ENCODE measurements at regions not wholly inside any gene's neighbourhood (a gene's known extent, or its start where the extent isn't known, plus 50 kb on each side); places are given as distances from the start of the nearest gene placed in this dataset.

GRCh38 chr13:73598020-73598712, 536.0 kb downstream of the KLF12 start:
- DNase-seq (ENCODE audit: low spot score): no peak
- intact Hi-C loops (cut with DNase I): no loop called here

- intact Hi-C loops (cut with DNase I): no loop called here
- no peak for DNase-seq (ENCODE audit: low spot score)
Observed at GRCh38 chr13:73596382-73596781, 537.6 kb downstream of the KLF5 start.

GRCh38 chr13:73593199-73593765, 534.5 kb downstream of the KLF5 start:
- DNase-seq (ENCODE audit: low spot score): no peak
- intact Hi-C loops (cut with DNase I): no loop called here

GRCh38 chr13:73591861-73592260, 533.1 kb downstream of the KLF5 start:
- intact Hi-C loops (cut with DNase I): no loop called here

GRCh38 chr13:73590795-73591194, 532.0 kb downstream of the KLF5 start:
- intact Hi-C loops (cut with DNase I): no loop called here
- DNase-seq (ENCODE audit: low spot score): no peak

More at GRCh38 chr13:73591861-73592260, 533.1 kb downstream of the KLF5 start:
- no peak for DNase-seq (ENCODE audit: low spot score)

- intact Hi-C loops (cut with DNase I): no loop called here
Observed at GRCh38 chr13:73585236-73585635, 526.4 kb downstream of the KLF5 start.

GRCh38 chr13:73583331-73583730, 524.5 kb downstream of the KLF5 start:
- intact Hi-C loops (cut with DNase I): no loop called here
- DNase-seq (ENCODE audit: low spot score): no peak

More at GRCh38 chr13:73585236-73585635, 526.4 kb downstream of the KLF5 start:
- DNase-seq (ENCODE audit: low spot score): no peak

- no peak for DNase-seq (ENCODE audit: low spot score)
- intact Hi-C loops (cut with DNase I): no loop called here
Observed at GRCh38 chr13:73580513-73581267, 521.9 kb downstream of the KLF5 start.

- intact Hi-C loops (cut with DNase I): no loop called here
- no peak for DNase-seq (ENCODE audit: low spot score)
Observed at GRCh38 chr13:73579574-73580274, 520.9 kb downstream of the KLF5 start.

- no peak for DNase-seq (ENCODE audit: low spot score)
- intact Hi-C loops (cut with DNase I): no loop called here
Observed at GRCh38 chr13:73578251-73578875, 519.6 kb downstream of the KLF5 start.

- intact Hi-C loops (cut with DNase I): no loop called here
- no peak for DNase-seq (ENCODE audit: low spot score)
Observed at GRCh38 chr13:73576291-73576690, 517.5 kb downstream of the KLF5 start.

- intact Hi-C loops (cut with DNase I): no loop called here
- DNase-seq (ENCODE audit: low spot score): no peak
Observed at GRCh38 chr13:73572824-73573223, 514.0 kb downstream of the KLF5 start.

- intact Hi-C loops (cut with DNase I): no loop called here
- no peak for DNase-seq (ENCODE audit: low spot score)
Observed at GRCh38 chr13:73571376-73571775, 512.6 kb downstream of the KLF5 start.

GRCh38 chr13:73556902-73557301, 498.1 kb downstream of the KLF5 start:
- intact Hi-C loops (cut with DNase I): no loop called here
- no peak for DNase-seq (ENCODE audit: low spot score)

- intact Hi-C loops (cut with DNase I): no loop called here
- DNase-seq (ENCODE audit: low spot score): no peak
Observed at GRCh38 chr13:73556128-73556527, 497.3 kb downstream of the KLF5 start.

GRCh38 chr13:73551736-73552135, 492.9 kb downstream of the KLF5 start:
- no peak for DNase-seq (ENCODE audit: low spot score)
- intact Hi-C loops (cut with DNase I): no loop called here

- DNase-seq (ENCODE audit: low spot score): no peak
- intact Hi-C loops (cut with DNase I): no loop called here
Observed at GRCh38 chr13:73549717-73550116, 490.9 kb downstream of the KLF5 start.

GRCh38 chr13:73548449-73548848, 489.6 kb downstream of the KLF5 start:
- no peak for DNase-seq (ENCODE audit: low spot score)
- intact Hi-C loops (cut with DNase I): no loop called here

- no peak for DNase-seq (ENCODE audit: low spot score)
- intact Hi-C loops (cut with DNase I): no loop called here
Observed at GRCh38 chr13:73547239-73547638, 488.4 kb downstream of the KLF5 start.

GRCh38 chr13:73544175-73544574, 485.4 kb downstream of the KLF5 start:
- no peak for DNase-seq (ENCODE audit: low spot score)
- intact Hi-C loops (cut with DNase I): no loop called here

Data from posterior vena cava (tissue), 2 donors.